Mucosa of descending colon (tissue), 3 donors: ENCODE measurements at regions not wholly inside any gene's neighbourhood (a gene's known extent, or its start where the extent isn't known, plus 50 kb on each side); places are given as distances from the start of the nearest gene placed in this dataset.

ENCODE experiments used
- ATAC-seq: fragments of 200-7000 bp; cut with Tn5 transposase; one replicate; pipeline ENCODE4 v1.9.1; 2020; ENCODE audit warnings: mild to moderate bottlenecking, moderate library complexity
- DNase-seq, 3 donors: peaks; one replicate each; pipeline ENCODE4 v3.0.0-alpha.2; 2020
- H3K36me3 ChIP-seq: fragments of 200-600 bp; one replicate; pipeline ENCODE4 v1.8.0; 2021; ENCODE audit warnings: low read depth, mild to moderate bottlenecking
- H3K4me1 ChIP-seq: fragments of 200-600 bp; one replicate; pipeline ENCODE4 v1.8.0; 2021; ENCODE audit warnings: low read depth, mild to moderate bottlenecking
- H3K4me3 ChIP-seq: fragments of 200-600 bp; one replicate; pipeline ENCODE4 v1.8.0; 2021; ENCODE audit warnings: mild to moderate bottlenecking
- H3K9me3 ChIP-seq: fragments of 200-600 bp; one replicate; pipeline ENCODE4 v1.8.0; 2021; ENCODE audit warnings: mild to moderate bottlenecking
- intact Hi-C, 2 donors: fragments of 100-400 bp; cut with DNase I in 1 of 2; cut with micrococcal nuclease in 1 of 2; formaldehyde crosslinking; loops; one replicate each; pipeline versions ENCODE4 v1.11.0 to v1.11.1; 2022; cut with DNase I, micrococcal nuclease
- TF ChIP-seq, protein P1 (sequence below): fragments of 200-600 bp; IDR thresholded peaks from one replicate; pipeline ENCODE4 v1.8.0; 2022; ENCODE audit warnings: antibody characterized with exemption, mild to moderate bottlenecking
- donor health status: DM: no; HTN: no; CAD: no; lungs with moderate emphysema.
- donor health status: DM: no; HTN: no; CAD: no.
- donor health status: DM: no; HTN: yes; CAD: no.

DNA sequence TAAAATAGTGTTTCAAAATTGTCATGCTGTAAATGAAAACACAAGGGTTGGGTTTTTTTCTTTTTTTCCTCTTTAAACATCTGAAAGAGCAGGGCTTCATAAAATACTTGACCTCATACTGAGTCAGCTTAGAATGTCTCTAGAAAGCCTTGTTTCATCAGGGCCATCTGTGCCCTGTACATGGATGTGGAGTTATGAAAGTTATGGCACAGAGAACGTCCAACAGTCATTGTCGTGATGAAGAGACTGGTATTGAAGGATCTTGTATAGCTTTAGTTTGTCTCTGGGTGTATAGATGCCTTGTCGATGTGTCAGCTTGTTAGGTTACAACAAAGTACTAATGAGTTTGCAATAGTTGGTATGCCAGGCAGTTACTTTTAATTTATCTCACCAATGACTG lies 127.3 kb downstream of the FAM204A start:
- intact Hi-C loops, result no loop called here
- ATAC-seq (no peak), DNase-seq (no peak)
- Histone ChIP-seq H3K4me1 (peaks cover 5% of the 10 kb centered on the region), H3K9me3 (no peaks in the 10 kb centered on the region), H3K36me3 (no peaks in the 10 kb centered on the region), H3K4me3 (no peak overlapping the region)
- TF ChIP-seq, protein P1, sequence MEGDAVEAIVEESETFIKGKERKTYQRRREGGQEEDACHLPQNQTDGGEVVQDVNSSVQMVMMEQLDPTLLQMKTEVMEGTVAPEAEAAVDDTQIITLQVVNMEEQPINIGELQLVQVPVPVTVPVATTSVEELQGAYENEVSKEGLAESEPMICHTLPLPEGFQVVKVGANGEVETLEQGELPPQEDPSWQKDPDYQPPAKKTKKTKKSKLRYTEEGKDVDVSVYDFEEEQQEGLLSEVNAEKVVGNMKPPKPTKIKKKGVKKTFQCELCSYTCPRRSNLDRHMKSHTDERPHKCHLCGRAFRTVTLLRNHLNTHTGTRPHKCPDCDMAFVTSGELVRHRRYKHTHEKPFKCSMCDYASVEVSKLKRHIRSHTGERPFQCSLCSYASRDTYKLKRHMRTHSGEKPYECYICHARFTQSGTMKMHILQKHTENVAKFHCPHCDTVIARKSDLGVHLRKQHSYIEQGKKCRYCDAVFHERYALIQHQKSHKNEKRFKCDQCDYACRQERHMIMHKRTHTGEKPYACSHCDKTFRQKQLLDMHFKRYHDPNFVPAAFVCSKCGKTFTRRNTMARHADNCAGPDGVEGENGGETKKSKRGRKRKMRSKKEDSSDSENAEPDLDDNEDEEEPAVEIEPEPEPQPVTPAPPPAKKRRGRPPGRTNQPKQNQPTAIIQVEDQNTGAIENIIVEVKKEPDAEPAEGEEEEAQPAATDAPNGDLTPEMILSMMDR, result no peak

DNA sequence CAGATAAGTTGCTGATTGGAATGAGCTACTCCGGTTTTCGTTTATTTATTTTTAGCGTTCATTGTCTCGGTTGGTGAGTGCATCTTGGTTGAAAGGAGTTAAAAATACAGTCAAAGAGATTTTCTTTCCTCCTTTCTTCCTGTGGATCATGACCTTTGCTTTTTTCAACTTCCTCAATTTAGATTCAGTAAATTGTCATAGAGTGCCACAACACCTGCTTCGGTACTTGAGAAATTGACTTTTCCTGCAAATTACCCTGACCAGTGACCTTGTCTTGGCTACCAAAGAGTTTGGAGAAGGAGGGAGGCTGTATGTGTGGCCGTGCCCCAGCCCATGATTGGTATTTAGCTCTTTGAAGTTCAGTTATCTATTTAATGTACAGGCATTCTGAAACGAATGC lies 128.7 kb downstream of the FAM204A start:
- intact Hi-C loops, result no loop called here
- Histone ChIP-seq H3K36me3 (no peaks in the 10 kb centered on the region), H3K9me3 (no peaks in the 10 kb centered on the region), H3K4me1 (peaks cover 5% of the 10 kb centered on the region), H3K4me3 (no peak overlapping the region)
- DNase-seq (peak in 1 of 3 donors; percentile 25), ATAC-seq (peak; percentile 88)
- TF ChIP-seq, protein P1, result no peak

DNA sequence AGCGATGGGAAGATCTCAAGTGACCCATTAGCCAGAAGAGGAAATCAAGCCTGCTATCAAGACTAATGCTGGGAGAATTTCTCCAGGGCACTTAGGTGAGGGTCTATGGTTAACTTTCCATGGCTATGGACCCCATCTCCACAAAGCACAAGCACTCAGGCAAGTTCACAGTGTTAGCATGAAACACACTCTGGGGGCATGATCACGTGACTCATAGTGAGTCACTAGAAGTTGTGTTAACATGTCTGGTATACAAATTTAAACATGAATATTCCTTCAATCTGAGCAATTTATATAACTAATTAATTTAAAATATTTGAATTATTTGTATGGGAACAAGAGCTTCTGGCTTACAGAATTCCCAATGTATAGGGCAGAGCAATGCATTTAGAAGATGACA lies 131.8 kb downstream of the FAM204A start:
- intact Hi-C loops, result no loop called here
- Histone ChIP-seq H3K4me3 (no peak overlapping the region), H3K36me3 (no peaks in the 10 kb centered on the region), H3K9me3 (no peaks in the 10 kb centered on the region), H3K4me1 (peaks cover 5% of the 10 kb centered on the region)
- TF ChIP-seq, protein P1, result no peak
- no peak for DNase-seq
- no peak for ATAC-seq

DNA sequence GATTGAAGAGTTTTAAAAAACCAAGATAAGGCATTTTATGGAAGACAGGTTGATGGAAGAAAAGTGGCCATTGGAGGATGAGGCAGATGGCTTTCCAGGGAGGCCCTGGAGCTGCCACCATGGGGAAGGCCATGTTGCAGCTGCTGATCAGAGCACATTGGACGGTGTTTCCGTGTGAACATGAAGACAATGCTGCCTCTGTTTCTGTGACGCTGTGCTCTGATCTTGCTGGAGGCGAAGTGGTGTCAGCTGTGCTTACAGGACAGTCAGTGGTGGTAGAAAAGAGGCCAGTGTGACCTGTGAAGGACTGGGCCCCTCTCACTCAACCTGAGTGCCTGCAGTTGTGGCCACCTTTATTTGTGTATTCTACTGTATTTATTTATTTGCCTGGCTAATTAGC lies 132.9 kb downstream of the FAM204A start:
- TF ChIP-seq, protein P1, result no peak
- H3K4me1 ChIP-seq, result peaks cover 5% of the 10 kb centered on the region
- no peaks in the 10 kb centered on the region for H3K36me3 ChIP-seq
- intact Hi-C loops, result no loop called here
- peak; percentile 61 for ATAC-seq
- no peak overlapping the region for H3K4me3 ChIP-seq
- H3K9me3 ChIP-seq, result no peaks in the 10 kb centered on the region
- no peak for DNase-seq

GRCh38 chr10:118207470-118208007 lies 134.6 kb downstream of the FAM204A start:
- intact Hi-C loops, result no loop called here
- DNase-seq (peak in 2 of 3 donors; percentile 35 to 47), ATAC-seq (peak; percentile 51)
- TF ChIP-seq, protein P1, result no peak
- H3K4me1 ChIP-seq, result peaks cover 5% of the 10 kb centered on the region
- H3K36me3 ChIP-seq, result no peaks in the 10 kb centered on the region
- H3K9me3 ChIP-seq, result no peaks in the 10 kb centered on the region
- no peak overlapping the region for H3K4me3 ChIP-seq
